ENCODE measurements at regions not wholly inside any gene's neighbourhood (a gene's known extent, or its start where the extent isn't known, plus 50 kb on each side); places are given as distances from the start of the nearest gene placed in this dataset.

- no peak overlapping the region for H3K4me3 ChIP-seq (ENCODE audit: low read length)
- no peak for DNase-seq
- no peaks in the 10 kb centered on the region for H3K9me3 ChIP-seq (replicated peaks; ENCODE audit: control insufficient read depth, low read depth, low read length)
- WGBS (ENCODE audit: insufficient coverage): no CpG with 5 or more reads among the region's 1 CpG
- H3K4me1 ChIP-seq (ENCODE audit: control insufficient read depth, insufficient read depth, low read length): no peaks in the 10 kb centered on the region
- H3K27ac ChIP-seq (ENCODE audit: low read length): no peak overlapping the region
- no peaks in the 10 kb centered on the region for H3K36me3 ChIP-seq (ENCODE audit: control insufficient read depth, insufficient read depth, low read length)
- H3K27me3 ChIP-seq (ENCODE audit: control insufficient read depth, insufficient read depth, low read length): no peaks in the 10 kb centered on the region
These were observed 98.0 kb downstream of the CRPPA start for GRCh38 chr7:16323313-16323712.

GRCh38 chr7:16320099-16320660 is 101.2 kb downstream of the CRPPA start:
- no peak overlapping the region for H3K4me3 ChIP-seq (ENCODE audit: low read length)
- DNase-seq: no peak
- H3K9me3 ChIP-seq (replicated peaks; ENCODE audit: control insufficient read depth, low read depth, low read length): no peaks in the 10 kb centered on the region
- no peak overlapping the region for H3K27ac ChIP-seq (ENCODE audit: low read length)
- no CpG with 5 or more reads among the region's 2 CpGs for WGBS (ENCODE audit: insufficient coverage)
- H3K27me3 ChIP-seq (ENCODE audit: control insufficient read depth, insufficient read depth, low read length): no peaks in the 10 kb centered on the region
- H3K36me3 ChIP-seq (ENCODE audit: control insufficient read depth, insufficient read depth, low read length): no peaks in the 10 kb centered on the region
- no peaks in the 10 kb centered on the region for H3K4me1 ChIP-seq (ENCODE audit: control insufficient read depth, insufficient read depth, low read length)

- H3K27ac ChIP-seq (ENCODE audit: low read length): no peak overlapping the region
- H3K27me3 ChIP-seq (ENCODE audit: control insufficient read depth, insufficient read depth, low read length): no peaks in the 10 kb centered on the region
- WGBS (ENCODE audit: insufficient coverage): no CpG with 5 or more reads among the region's 6 CpGs
- no peak overlapping the region for H3K4me3 ChIP-seq (ENCODE audit: low read length)
- no peaks in the 10 kb centered on the region for H3K9me3 ChIP-seq (replicated peaks; ENCODE audit: control insufficient read depth, low read depth, low read length)
- DNase-seq: no peak
- no peaks in the 10 kb centered on the region for H3K36me3 ChIP-seq (ENCODE audit: control insufficient read depth, insufficient read depth, low read length)
- H3K4me1 ChIP-seq (ENCODE audit: control insufficient read depth, insufficient read depth, low read length): no peaks in the 10 kb centered on the region
These were observed 102.1 kb downstream of the CRPPA start for GRCh38 chr7:16318989-16319915.

- Histone ChIP-seq H3K4me3 (ENCODE audit: low read length) (no peak overlapping the region), H3K27me3 (ENCODE audit: control insufficient read depth, insufficient read depth, low read length) (no peaks in the 10 kb centered on the region), H3K36me3 (ENCODE audit: control insufficient read depth, insufficient read depth, low read length) (no peaks in the 10 kb centered on the region), H3K27ac (ENCODE audit: low read length) (no peak overlapping the region), H3K4me1 (ENCODE audit: control insufficient read depth, insufficient read depth, low read length) (no peaks in the 10 kb centered on the region), H3K9me3 (replicated peaks; ENCODE audit: control insufficient read depth, low read depth, low read length) (no peaks in the 10 kb centered on the region)
- DNase-seq: no peak
These were observed 102.9 kb downstream of the CRPPA start for GRCh38 chr7:16318463-16318862.

- Histone ChIP-seq H3K4me1 (ENCODE audit: control insufficient read depth, insufficient read depth, low read length) (no peaks in the 10 kb centered on the region), H3K27ac (ENCODE audit: low read length) (no peak overlapping the region), H3K36me3 (ENCODE audit: control insufficient read depth, insufficient read depth, low read length) (no peaks in the 10 kb centered on the region), H3K27me3 (ENCODE audit: control insufficient read depth, insufficient read depth, low read length) (no peaks in the 10 kb centered on the region), H3K4me3 (ENCODE audit: low read length) (no peak overlapping the region), H3K9me3 (replicated peaks; ENCODE audit: control insufficient read depth, low read depth, low read length) (no peaks in the 10 kb centered on the region)
- no CpG with 5 or more reads among the region's 1 CpG for WGBS (ENCODE audit: insufficient coverage)
- DNase-seq: no peak
These were observed 103.9 kb downstream of the CRPPA start for GRCh38 chr7:16317406-16317805.

GRCh38 chr7:16315280-16315679 is 106.1 kb downstream of the CRPPA start:
- Histone ChIP-seq H3K9me3 (replicated peaks; ENCODE audit: control insufficient read depth, low read depth, low read length) (no peaks in the 10 kb centered on the region), H3K4me3 (ENCODE audit: low read length) (no peak overlapping the region), H3K4me1 (ENCODE audit: control insufficient read depth, insufficient read depth, low read length) (no peaks in the 10 kb centered on the region), H3K27ac (ENCODE audit: low read length) (no peak overlapping the region), H3K36me3 (ENCODE audit: control insufficient read depth, insufficient read depth, low read length) (no peaks in the 10 kb centered on the region), H3K27me3 (ENCODE audit: control insufficient read depth, insufficient read depth, low read length) (no peaks in the 10 kb centered on the region)
- DNase-seq: no peak
- no CpG with 5 or more reads among the region's 3 CpGs for WGBS (ENCODE audit: insufficient coverage)

GRCh38 chr7:16309129-16309528 is 112.2 kb downstream of the CRPPA start:
- no peak overlapping the region for H3K27ac ChIP-seq (ENCODE audit: low read length)
- WGBS (ENCODE audit: insufficient coverage): 86% methylated on average over 1 of the region's 2 CpGs
- H3K27me3 ChIP-seq (ENCODE audit: control insufficient read depth, insufficient read depth, low read length): no peaks in the 10 kb centered on the region
- no peaks in the 10 kb centered on the region for H3K4me1 ChIP-seq (ENCODE audit: control insufficient read depth, insufficient read depth, low read length)
- H3K36me3 ChIP-seq (ENCODE audit: control insufficient read depth, insufficient read depth, low read length): no peaks in the 10 kb centered on the region
- H3K9me3 ChIP-seq (replicated peaks; ENCODE audit: control insufficient read depth, low read depth, low read length): no peaks in the 10 kb centered on the region
- no peak for DNase-seq
- no peak overlapping the region for H3K4me3 ChIP-seq (ENCODE audit: low read length)

GRCh38 chr7:16301291-16301690 is 120.0 kb downstream of the CRPPA start:
- H3K27me3 ChIP-seq (ENCODE audit: control insufficient read depth, insufficient read depth, low read length): no peaks in the 10 kb centered on the region
- no CpG with 5 or more reads among the region's 4 CpGs for WGBS (ENCODE audit: insufficient coverage)
- H3K9me3 ChIP-seq (replicated peaks; ENCODE audit: control insufficient read depth, low read depth, low read length): no peaks in the 10 kb centered on the region
- H3K4me3 ChIP-seq (ENCODE audit: low read length): no peak overlapping the region
- no peaks in the 10 kb centered on the region for H3K36me3 ChIP-seq (ENCODE audit: control insufficient read depth, insufficient read depth, low read length)
- no peaks in the 10 kb centered on the region for H3K4me1 ChIP-seq (ENCODE audit: control insufficient read depth, insufficient read depth, low read length)
- no peak overlapping the region for H3K27ac ChIP-seq (ENCODE audit: low read length)
- peak; percentile 22 for DNase-seq

GRCh38 chr7:16300361-16300895 is 120.9 kb downstream of the CRPPA start:
- H3K9me3 ChIP-seq (replicated peaks; ENCODE audit: control insufficient read depth, low read depth, low read length): no peaks in the 10 kb centered on the region
- no peak overlapping the region for H3K4me3 ChIP-seq (ENCODE audit: low read length)
- H3K4me1 ChIP-seq (ENCODE audit: control insufficient read depth, insufficient read depth, low read length): no peaks in the 10 kb centered on the region
- H3K36me3 ChIP-seq (ENCODE audit: control insufficient read depth, insufficient read depth, low read length): no peaks in the 10 kb centered on the region
- WGBS (ENCODE audit: insufficient coverage): 80% methylated on average over 1 of the region's 3 CpGs
- peak; percentile 57 for DNase-seq
- no peak overlapping the region for H3K27ac ChIP-seq (ENCODE audit: low read length)
- H3K27me3 ChIP-seq (ENCODE audit: control insufficient read depth, insufficient read depth, low read length): no peaks in the 10 kb centered on the region

GRCh38 chr7:16299853-16300252 is 121.5 kb downstream of the CRPPA start:
- Histone ChIP-seq H3K36me3 (ENCODE audit: control insufficient read depth, insufficient read depth, low read length) (no peaks in the 10 kb centered on the region), H3K27me3 (ENCODE audit: control insufficient read depth, insufficient read depth, low read length) (no peaks in the 10 kb centered on the region), H3K27ac (ENCODE audit: low read length) (no peak overlapping the region), H3K4me3 (ENCODE audit: low read length) (no peak overlapping the region), H3K9me3 (replicated peaks; ENCODE audit: control insufficient read depth, low read depth, low read length) (no peaks in the 10 kb centered on the region), H3K4me1 (ENCODE audit: control insufficient read depth, insufficient read depth, low read length) (no peaks in the 10 kb centered on the region)
- DNase-seq: no peak
- WGBS (ENCODE audit: insufficient coverage): no CpG with 5 or more reads among the region's 5 CpGs

Measured in muscle of leg (tissue), 3 donors.